ENCODE measurements at regions not wholly inside any gene's neighbourhood (a gene's known extent, or its start where the extent isn't known, plus 50 kb on each side); places are given as distances from the start of the nearest gene placed in this dataset.

DNA sequence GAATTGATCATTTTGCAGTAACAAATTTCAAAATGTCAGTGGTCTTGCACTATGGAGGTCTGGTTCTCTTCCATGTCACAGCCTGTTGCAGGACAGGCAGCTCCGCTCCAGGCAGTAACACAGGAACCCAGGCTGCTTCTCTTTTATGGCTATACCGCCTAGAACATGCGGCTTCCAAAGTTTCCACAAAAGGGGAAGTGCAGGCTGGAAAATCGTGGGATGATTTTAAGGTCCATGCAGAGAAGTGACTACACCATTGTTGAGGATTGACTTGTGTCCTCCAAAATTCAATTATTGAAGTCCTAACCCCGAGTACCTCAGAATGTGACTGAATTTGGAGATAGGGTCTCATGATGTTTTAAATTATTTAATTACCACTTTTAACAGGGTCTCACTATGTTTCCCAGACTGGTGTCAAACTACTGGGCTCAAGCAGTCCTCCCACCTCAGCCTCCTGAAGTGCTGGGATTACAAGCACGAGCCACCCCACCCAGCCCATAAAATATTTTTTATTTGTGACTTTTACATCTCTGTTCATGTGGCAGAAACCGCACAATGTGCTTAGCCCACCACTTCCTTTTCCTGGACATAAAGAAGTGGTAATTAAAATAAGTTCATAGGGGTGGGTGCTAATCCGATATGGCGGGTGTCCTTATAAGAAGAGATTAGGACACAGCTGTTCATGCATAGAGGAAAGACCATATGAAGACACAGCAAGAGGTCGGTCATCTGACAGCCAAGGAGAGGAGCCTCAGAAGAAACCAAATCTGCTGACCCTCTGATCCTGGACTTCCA lies 279.2 kb upstream of the RPL38 start:
- no peak for FAIRE-seq
- Histone ChIP-seq H3K36me3 (ENCODE audit: control insufficient read depth in 2 of 4, insufficient read depth in 4 of 4, low read length in 3 of 4) (no peaks in the 10 kb centered on the region), H4K20me1 (replicated peaks in 1 of 2; ENCODE audit: control insufficient read depth in 1 of 2, insufficient read depth in 2 of 2, low read length in 2 of 2) (peaks cover 0 to 1% of the 10 kb centered on the region in 2 experiments), H3K4me2 (ENCODE audit: insufficient read depth in 1 of 2, low read depth in 2 of 2, low read length in 2 of 2) (no peak overlapping the region), H2AFZ (ENCODE audit: low read length) (no peak overlapping the region), H2BK12ac (ENCODE audit: low read depth, low read length) (no peak overlapping the region), H2BK15ac (ENCODE audit: low read length) (no peak overlapping the region), H3K23me2 (ENCODE audit: low read depth, low read length) (no peaks in the 10 kb centered on the region), H3K9ac (replicated peaks in 1 of 4; ENCODE audit: extremely low read depth in 1 of 4, low read depth in 3 of 4, low read length in 3 of 4) (no peak overlapping the region), H2BK120ac (replicated peaks; ENCODE audit: low read depth, low read length) (no peak overlapping the region), H3K23ac (ENCODE audit: insufficient read length) (no peak overlapping the region), H3K4ac (replicated peaks; ENCODE audit: insufficient read length, low read depth, low read length) (no peak overlapping the region), H3K79me2 (ENCODE audit: control insufficient read depth in 1 of 2, insufficient read depth in 2 of 2, low read length in 2 of 2) (no peaks in the 10 kb centered on the region), H3K4me3 (ENCODE audit: extremely low read depth in 1 of 4, insufficient read depth in 2 of 4, low read depth in 3 of 4, low read length in 4 of 4) (no peak overlapping the region), H3K27ac (ENCODE audit: low read depth, low read length) (no peak overlapping the region), H4K5ac (ENCODE audit: insufficient read length, low read depth, low read length) (no peak overlapping the region), H3K14ac (ENCODE audit: insufficient read length) (no peak overlapping the region), H3K27me3 (replicated peaks in 1 of 4; ENCODE audit: control insufficient read depth in 3 of 4, extremely low read depth in 1 of 4, insufficient read depth in 3 of 4, low read length in 3 of 4) (no peaks in the 10 kb centered on the region; a peak in 1 of 7 replicates), H3K18ac (ENCODE audit: extremely low read depth, low read length) (no peak overlapping the region), H3K79me1 (ENCODE audit: low read depth, low read length) (no peaks in the 10 kb centered on the region), H3K4me1 (replicated peaks in 1 of 4; ENCODE audit: control insufficient read depth in 3 of 4, insufficient read depth in 4 of 4, low read length in 3 of 4) (no peaks in the 10 kb centered on the region), H2BK20ac (ENCODE audit: low read length) (no peak overlapping the region), H3K9me3 (ENCODE audit: insufficient read depth in 2 of 2, low read depth in 1 of 2, low read length in 1 of 2) (peaks cover 2 to 3% of the 10 kb centered on the region in 2 experiments; a peak in 2 of 4 replicates), H4K8ac (ENCODE audit: extremely low read depth, insufficient read depth, low read length) (no peak overlapping the region), H3K56ac (replicated peaks; ENCODE audit: insufficient read length, low read depth, low read length) (no peak overlapping the region), H2BK5ac (ENCODE audit: low read depth, low read length) (no peak overlapping the region), H4K91ac (replicated peaks; ENCODE audit: insufficient read length, low read length) (no peak overlapping the region), H2AK5ac (ENCODE audit: low read depth, low read length) (no peak overlapping the region)
- ChIA-PET CTCF (ENCODE audit: partially characterized antibody) (interaction anchor here (0.6 to 1.3 kb wide), 2 partner anchors 12 to 214 kb away, joined by 3 read pairs; no protein-coding TSS in a partner anchor), POLR2A (ENCODE audit: partially characterized antibody) (no interaction called here)
- TF ChIP-seq GTF2F1 (IDR thresholded peaks at IDR 0.05; ENCODE audit: borderline replicate concordance, low read depth, low read length) (no peak), HDAC2 (IDR thresholded peaks at IDR 0.05; ENCODE audit: borderline replicate concordance in 1 of 2, low read depth in 2 of 2, low read length in 2 of 2) (no peak), EZH2 (IDR thresholded peaks at IDR 0.05; ENCODE audit: low read depth, low read length, severe bottlenecking) (no peak), KDM5A (IDR thresholded peaks at IDR 0.05; ENCODE audit: low read length) (no peak), TAF1 (IDR thresholded peaks at IDR 0.05; ENCODE audit: low read depth, low read length) (no peak), BRCA1 (IDR thresholded peaks at IDR 0.05; ENCODE audit: low read depth, low read length) (no peak), RBBP5 (IDR thresholded peaks at IDR 0.05; ENCODE audit: borderline replicate concordance, low read depth, low read length) (no peak), MAFK (IDR thresholded peaks at IDR 0.05; ENCODE audit: low read depth, low read length) (no peak), JUN (IDR thresholded peaks at IDR 0.05; ENCODE audit: low read depth, low read length) (no peak), BCL11A (IDR thresholded peaks at IDR 0.05; ENCODE audit: low read depth in 2 of 2, low read length in 2 of 2) (no peak), SIX5 (IDR thresholded peaks at IDR 0.05; ENCODE audit: low read depth, low read length) (no peak), CHD2 (IDR thresholded peaks at IDR 0.05; ENCODE audit: low read length) (no peak), NANOG (IDR thresholded peaks at IDR 0.05; ENCODE audit: insufficient read depth, low read depth, low read length, poor library complexity, severe bottlenecking) (no peak)
- DNase-seq (ENCODE audit: low read depth in 1 of 2, low spot score in 2 of 2), result no peak
- WGBS, 2 experiments (ENCODE audit: extremely low coverage in 1 of 2, insufficient coverage in 1 of 2, insufficient read length in 1 of 2, insufficient replicate concordance in 2 of 2, low coverage in 1 of 2, low lambda C conversion rate in 2 of 2, missing lambda C conversion rate in 1 of 2), result 79% methylated on average over 10 of the region's 10 CpGs; no CpG with 5 or more reads in 1 of the 2 experiments
